CD14-positive monocyte (primary cell): ENCODE measurements at regions not wholly inside any gene's neighbourhood (a gene's known extent, or its start where the extent isn't known, plus 50 kb on each side); places are given as distances from the start of the nearest gene placed in this dataset.
A peak's percentile ranks its signal among the peaks of the same experiment; 100 is the strongest.

Experiments
- DNase-seq, 3 donors: peaks; one replicate each; pipeline ENCODE4 v3.0.0-alpha.2; 2011 to 2022
- H2AFZ ChIP-seq: 2 replicates; pipeline ENCODE4 v1.6.0; 2012; ENCODE audit warnings: mild to moderate bottlenecking, low read depth, low read length, inconsistent platforms; ENCODE audit not compliant: insufficient read depth, poor library complexity, severe bottlenecking
- H3K27ac ChIP-seq, 2 donors: 1 replicate in 1 of 2; 2 replicates in 1 of 2; pipeline ENCODE4 v1.5.1; 2012 to 2013; ENCODE audit warnings: low read length in 2 of 2, control low read depth in 1 of 2, inconsistent platforms in 1 of 2, low read depth in 1 of 2, mild to moderate bottlenecking in 1 of 2
- H3K27me3 ChIP-seq, 2 donors: one replicate each; pipeline versions ENCODE4 v1.6.0 to v1.6.1; 2011 to 2013; ENCODE audit warnings: low read length in 2 of 2; ENCODE audit not compliant: control insufficient read depth in 2 of 2, insufficient read depth in 2 of 2
- H3K36me3 ChIP-seq, 2 donors: replicated peaks in 1 of 2; 1 replicate in 1 of 2; 2 replicates in 1 of 2; pipeline versions ENCODE4 v1.5.1 to v1.6.1; 2012 to 2013; ENCODE audit warnings: low read length in 2 of 2, control low read depth in 1 of 2, inconsistent platforms in 1 of 2, mild to moderate bottlenecking in 1 of 2; ENCODE audit not compliant: insufficient read depth in 2 of 2, control insufficient read depth in 1 of 2
- H3K4me1 ChIP-seq, 2 donors: 1 replicate in 1 of 2; 2 replicates in 1 of 2; pipeline versions ENCODE4 v1.5.1 to v1.6.1; 2012 to 2013; ENCODE audit warnings: low read length in 2 of 2, control low read depth in 1 of 2, inconsistent platforms in 1 of 2, mild to moderate bottlenecking in 1 of 2, moderate library complexity in 1 of 2; ENCODE audit not compliant: insufficient read depth in 2 of 2, control insufficient read depth in 1 of 2
- H3K4me2 ChIP-seq: replicated peaks from 2 replicates; pipeline ENCODE3; 2012; ENCODE audit warnings: low read length, moderate library complexity, mild to moderate bottlenecking; ENCODE audit not compliant: poor library complexity, severe bottlenecking; ENCODE audit errors: extremely low read depth
- H3K4me3 ChIP-seq, 3 experiments: fragments of 200-600 bp in 1 of 3; sonication (generic) in 1 of 3; replicated peaks in 1 of 3; 1 replicate in 2 of 3; 2 replicates in 1 of 3; pipeline ENCODE4 v1.5.1; 2011 to 2013; ENCODE audit warnings: low read length in 3 of 3, mild to moderate bottlenecking in 3 of 3, control low read depth in 2 of 3, low read depth in 2 of 3, inconsistent platforms in 1 of 3, moderate library complexity in 1 of 3
- H3K79me2 ChIP-seq: 2 replicates; pipeline ENCODE4 v1.6.0; 2012; ENCODE audit warnings: mild to moderate bottlenecking, control low read depth, inconsistent platforms, low read length, moderate library complexity; ENCODE audit not compliant: insufficient read depth
- H3K9ac ChIP-seq: 2 replicates; pipeline ENCODE4 v1.6.0; 2017; ENCODE audit warnings: low read length, mild to moderate bottlenecking; ENCODE audit not compliant: insufficient read depth, poor library complexity, severe bottlenecking
- H3K9me3 ChIP-seq, 2 donors: replicated peaks in 1 of 2; 1 replicate in 1 of 2; 2 replicates in 1 of 2; pipeline versions ENCODE4 v1.5.1 to v1.6.1; 2012 to 2013; ENCODE audit warnings: low read length in 2 of 2, control low read depth in 1 of 2; ENCODE audit not compliant: control insufficient read depth in 1 of 2, insufficient read depth in 1 of 2
- H4K20me1 ChIP-seq: 2 replicates; pipeline ENCODE4 v1.6.0; 2012; ENCODE audit warnings: mild to moderate bottlenecking, low read length, control low read depth, moderate library complexity; ENCODE audit not compliant: insufficient read depth
- H3K27ac Mint-ChIP-seq, 7 donors: one replicate each; pipeline ENCODE4 v1.8.0; 2020; ENCODE audit warnings: mild to moderate bottlenecking in 7 of 7, mixed read lengths in 7 of 7, moderate library complexity in 6 of 7, inconsistent platforms in 2 of 7
- H3K27me3 Mint-ChIP-seq, 3 donors: one replicate each; pipeline ENCODE4 v1.8.0; 2021 to 2022; ENCODE audit warnings: low read depth in 3 of 3, mild to moderate bottlenecking in 3 of 3, mixed read lengths in 3 of 3, moderate library complexity in 3 of 3, inconsistent platforms in 1 of 3
- H3K36me3 Mint-ChIP-seq, 2 donors: one replicate each; pipeline ENCODE4 v1.8.0; 2020; ENCODE audit warnings: mixed read lengths in 2 of 2, inconsistent platforms in 1 of 2, mild to moderate bottlenecking in 1 of 2
- H3K4me1 Mint-ChIP-seq: one replicate; pipeline ENCODE4 v1.8.0; 2020; ENCODE audit warnings: mild to moderate bottlenecking, mixed read lengths
- H3K4me3 Mint-ChIP-seq, 2 donors: one replicate each; pipeline ENCODE4 v1.8.0; 2020; ENCODE audit warnings: mild to moderate bottlenecking in 2 of 2, mixed read lengths in 2 of 2, moderate library complexity in 1 of 2
- H3K9me3 Mint-ChIP-seq, 7 donors: one replicate each; pipeline ENCODE4 v1.8.0; 2020 to 2022; ENCODE audit warnings: mixed read lengths in 7 of 7, mild to moderate bottlenecking in 6 of 7, moderate library complexity in 6 of 7, inconsistent platforms in 2 of 7
- CTCF ChIP-seq: fragments of 200-600 bp; IDR thresholded peaks from one replicate; pipeline ENCODE4 v1.8.0; 2022; ENCODE audit warnings: antibody characterized with exemption, mild to moderate bottlenecking
- WGBS: methylation state at CpG from one replicate; pipeline ENCODE4 v1.1.5; 2013; ENCODE audit warnings: missing lambda C conversion rate; ENCODE audit not compliant: insufficient coverage; 5-methylcytosine and 5-hydroxymethylcytosine counted together
- intact Hi-C, 2 donors: fragments of 100-400 bp; cut with micrococcal nuclease; formaldehyde crosslinking; loops; one replicate each; pipeline versions ENCODE4 v1.15.0 to v1.15.1; 2023

GRCh38 chr5:124948062-124948753 lies 201.8 kb upstream of the ZNF608 start:
- peak overlapping the region; percentile 21 for H3K4me2 ChIP-seq
- no peak overlapping the region for H3K27ac ChIP-seq
- H2AFZ ChIP-seq, result no peak overlapping the region
- 8% methylated on average over 3 of the region's 9 CpGs for WGBS
- Mint-ChIP-seq H3K27me3 (peaks cover 14 to 34% (median 23%) of the 10 kb centered on the region in 3 donors), H3K4me1 (peaks cover 21% of the 10 kb centered on the region), H3K4me3 (peak overlapping the region in 1 of 2 donors; percentile 77), H3K27ac (no peak overlapping the region), H3K9me3 (peaks cover 0 to 4% (median 0%) of the 10 kb centered on the region in 7 donors), H3K36me3 (no peaks in the 10 kb centered on the region)
- peaks cover 12 to 14% of the 10 kb centered on the region in 2 donors for H3K27me3 ChIP-seq
- DNase-seq, result peak in 1 of 3 donors; percentile 49
- peaks cover 16 to 21% of the 10 kb centered on the region in 2 donors for H3K4me1 ChIP-seq
- no peaks in the 10 kb centered on the region for H4K20me1 ChIP-seq
- H3K79me2 ChIP-seq, result no peaks in the 10 kb centered on the region
- H3K4me3 ChIP-seq, result no peak overlapping the region
- TF ChIP-seq CTCF, result no peak
- H3K9ac ChIP-seq, result no peak overlapping the region
- no peaks in the 10 kb centered on the region for H3K9me3 ChIP-seq
- intact Hi-C loops, result no loop called here
- no peaks in the 10 kb centered on the region for H3K36me3 ChIP-seq

- Mint-ChIP-seq H3K36me3 (no peaks in the 10 kb centered on the region), H3K9me3 (peaks cover 0 to 4% (median 0%) of the 10 kb centered on the region in 7 donors), H3K27me3 (peaks cover 14 to 34% (median 23%) of the 10 kb centered on the region in 3 donors), H3K4me3 (peak overlapping the region in 1 of 2 donors; percentile 77), H3K27ac (no peak overlapping the region), H3K4me1 (peaks cover 21% of the 10 kb centered on the region)
- H3K27ac ChIP-seq, result no peak overlapping the region
- H3K4me1 ChIP-seq, result peaks cover 16 to 21% of the 10 kb centered on the region in 2 donors
- no peaks in the 10 kb centered on the region for H3K36me3 ChIP-seq
- H3K9ac ChIP-seq, result no peak overlapping the region
- H4K20me1 ChIP-seq, result no peaks in the 10 kb centered on the region
- no peaks in the 10 kb centered on the region for H3K9me3 ChIP-seq
- no peak overlapping the region for H3K4me3 ChIP-seq
- no peak for DNase-seq
- H3K27me3 ChIP-seq, result peaks cover 12 to 14% of the 10 kb centered on the region in 2 donors
- no peak for TF ChIP-seq CTCF
- intact Hi-C loops, result no loop called here
- H3K79me2 ChIP-seq, result no peaks in the 10 kb centered on the region
- 0% methylated on average over 2 of the region's 4 CpGs for WGBS
- H2AFZ ChIP-seq, result no peak overlapping the region
- no peak overlapping the region for H3K4me2 ChIP-seq
These were observed 202.4 kb upstream of the ZNF608 start for GRCh38 chr5:124948754-124949275.
